OCI-LY3 (cell line): ENCODE measurements at regions not wholly inside any gene's neighbourhood (a gene's known extent, or its start where the extent isn't known, plus 50 kb on each side); places are given as distances from the start of the nearest gene placed in this dataset.

Source experiments
- H2AFZ ChIP-seq: fragments of 200-600, 300-600 bp; shearing (Covaris generic); 2 replicates; pipeline ENCODE4 v1.6.0; 2014; ENCODE audit warnings: antibody characterized with exemption, low read depth, low read length
- H3K27ac ChIP-seq: fragments of 200-600, 300-600 bp; sonication (generic); 2 replicates; pipeline ENCODE4 v1.5.1; 2014; ENCODE audit warnings: mild to moderate bottlenecking, low read length, moderate library complexity, mixed read lengths
- H3K27me3 ChIP-seq: fragments of 200-600, 300-600 bp; sonication (generic); 2 replicates; pipeline ENCODE4 v1.6.1; 2014; ENCODE audit warnings: low read depth, low read length, mixed read lengths
- H3K36me3 ChIP-seq: fragments of 200-600, 300-600 bp; sonication (generic); replicated peaks from 2 replicates; pipeline ENCODE3; 2014; ENCODE audit warnings: low read depth, low read length, mixed read lengths
- H3K4me1 ChIP-seq: fragments of 300-600, 200-600 bp; sonication (generic); 2 replicates; pipeline ENCODE4 v1.6.1; 2014; ENCODE audit warnings: low read length, mixed read lengths
- H3K4me2 ChIP-seq: fragments of 200-600, 300-600 bp; sonication (generic); 2 replicates; pipeline ENCODE4 v1.6.1; 2014; ENCODE audit warnings: low read length, mixed read lengths
- H3K4me3 ChIP-seq: fragments of 300-600, 200-600 bp; sonication (generic); 2 replicates; pipeline ENCODE4 v1.5.1; 2014; ENCODE audit warnings: antibody characterized with exemption, mild to moderate bottlenecking, low read length, moderate library complexity
- H3K79me2 ChIP-seq: fragments of 300-600, 200-600 bp; shearing (Covaris generic); 2 replicates; pipeline ENCODE4 v1.6.1; 2014; ENCODE audit warnings: mild to moderate bottlenecking, low read length, mixed read lengths
- H3K9ac ChIP-seq: fragments of 300-600, 200-600 bp; shearing (Covaris generic); 2 replicates; pipeline ENCODE4 v1.6.0; 2014; ENCODE audit warnings: mild to moderate bottlenecking, low read length, moderate library complexity
- H3K9me3 ChIP-seq: fragments of 200-600, 300-600 bp; shearing (Covaris generic); 2 replicates; pipeline ENCODE4 v1.6.1; 2014; ENCODE audit warnings: low read length, mixed read lengths; ENCODE audit not compliant: insufficient read depth
- H4K20me1 ChIP-seq: fragments of 200-600, 300-600 bp; sonication (generic); 2 replicates; pipeline ENCODE4 v1.6.1; 2016; ENCODE audit warnings: low read length, mixed read lengths; ENCODE audit not compliant: insufficient read depth
- EZH2phosphoT487 ChIP-seq: fragments of 200-600 bp; shearing (Covaris generic); IDR thresholded peaks from 2 replicates; pipeline ENCODE4 v1.6.1; 2018; ENCODE audit warnings: antibody characterized with exemption, mixed run types, low read depth
- TF ChIP-seq, protein P1 (sequence below): fragments of 200-600, 300-600 bp; sonication (generic); IDR thresholded peaks from 2 replicates; pipeline ENCODE4 v1.5.1; 2014; ENCODE audit warnings: antibody characterized with exemption, low read length, low read depth

DNA sequence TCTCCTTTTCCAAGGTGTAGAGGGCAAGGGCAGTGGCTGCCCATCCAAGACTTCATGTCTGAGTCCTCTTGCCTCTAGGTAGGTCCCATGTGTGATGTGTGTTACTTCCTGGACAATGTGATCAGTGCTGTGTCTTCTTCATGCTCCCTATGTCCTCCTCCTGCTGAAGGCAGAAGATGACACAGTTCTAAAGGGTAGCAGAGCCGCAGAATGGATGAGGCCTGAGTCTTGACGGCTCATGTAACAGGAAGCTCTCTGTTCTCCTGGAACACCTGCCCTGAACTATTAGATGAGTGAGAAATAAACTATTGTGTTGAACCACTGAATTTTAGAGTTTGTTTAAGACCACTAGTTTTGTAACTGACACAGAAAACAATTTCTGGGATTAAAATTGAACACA, 165.9 kb downstream of the NDFIP2 start:
- no peak overlapping the region for H3K9ac ChIP-seq
- no peak overlapping the region for H2AFZ ChIP-seq
- no peak overlapping the region for H3K4me3 ChIP-seq
- peaks cover 6% of the 10 kb centered on the region for H3K4me1 ChIP-seq
- no peak overlapping the region for H3K27ac ChIP-seq
- no peaks in the 10 kb centered on the region for H3K36me3 ChIP-seq
- no peaks in the 10 kb centered on the region for H3K79me2 ChIP-seq
- H3K27me3 ChIP-seq, result no peaks in the 10 kb centered on the region
- TF ChIP-seq, protein P1, sequence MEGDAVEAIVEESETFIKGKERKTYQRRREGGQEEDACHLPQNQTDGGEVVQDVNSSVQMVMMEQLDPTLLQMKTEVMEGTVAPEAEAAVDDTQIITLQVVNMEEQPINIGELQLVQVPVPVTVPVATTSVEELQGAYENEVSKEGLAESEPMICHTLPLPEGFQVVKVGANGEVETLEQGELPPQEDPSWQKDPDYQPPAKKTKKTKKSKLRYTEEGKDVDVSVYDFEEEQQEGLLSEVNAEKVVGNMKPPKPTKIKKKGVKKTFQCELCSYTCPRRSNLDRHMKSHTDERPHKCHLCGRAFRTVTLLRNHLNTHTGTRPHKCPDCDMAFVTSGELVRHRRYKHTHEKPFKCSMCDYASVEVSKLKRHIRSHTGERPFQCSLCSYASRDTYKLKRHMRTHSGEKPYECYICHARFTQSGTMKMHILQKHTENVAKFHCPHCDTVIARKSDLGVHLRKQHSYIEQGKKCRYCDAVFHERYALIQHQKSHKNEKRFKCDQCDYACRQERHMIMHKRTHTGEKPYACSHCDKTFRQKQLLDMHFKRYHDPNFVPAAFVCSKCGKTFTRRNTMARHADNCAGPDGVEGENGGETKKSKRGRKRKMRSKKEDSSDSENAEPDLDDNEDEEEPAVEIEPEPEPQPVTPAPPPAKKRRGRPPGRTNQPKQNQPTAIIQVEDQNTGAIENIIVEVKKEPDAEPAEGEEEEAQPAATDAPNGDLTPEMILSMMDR, result no peak
- no peak for TF ChIP-seq EZH2phosphoT487
- no peaks in the 10 kb centered on the region for H4K20me1 ChIP-seq
- H3K9me3 ChIP-seq, result no peaks in the 10 kb centered on the region
- H3K4me2 ChIP-seq, result no peak overlapping the region

DNA sequence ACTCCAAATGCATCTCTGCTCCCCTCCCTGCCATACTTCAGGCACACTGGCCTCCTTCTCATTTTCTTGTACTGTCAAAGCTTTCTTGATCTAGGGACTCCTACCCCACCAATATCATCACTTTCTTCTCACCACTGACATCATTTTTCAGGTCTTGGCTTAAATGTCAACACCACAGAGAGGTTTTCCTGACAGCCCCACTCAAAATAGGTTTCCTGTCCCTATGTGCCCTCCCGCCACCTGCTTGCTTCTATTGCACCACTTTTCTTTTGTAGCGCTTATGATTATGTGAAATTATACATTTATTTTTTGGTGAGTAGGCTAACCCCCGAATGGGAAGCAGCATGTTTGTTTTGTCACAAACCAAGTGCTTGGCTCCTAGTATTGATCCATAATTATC, 164.6 kb downstream of the NDFIP2 start:
- Histone ChIP-seq H3K36me3 (no peaks in the 10 kb centered on the region), H3K4me3 (no peak overlapping the region), H3K4me1 (peaks cover 6% of the 10 kb centered on the region), H3K4me2 (no peak overlapping the region), H2AFZ (no peak overlapping the region), H3K27ac (no peak overlapping the region), H3K27me3 (no peaks in the 10 kb centered on the region), H3K79me2 (no peaks in the 10 kb centered on the region), H4K20me1 (no peaks in the 10 kb centered on the region), H3K9me3 (no peaks in the 10 kb centered on the region), H3K9ac (no peak overlapping the region)
- TF ChIP-seq, protein P1, result no peak
- no peak for TF ChIP-seq EZH2phosphoT487

DNA sequence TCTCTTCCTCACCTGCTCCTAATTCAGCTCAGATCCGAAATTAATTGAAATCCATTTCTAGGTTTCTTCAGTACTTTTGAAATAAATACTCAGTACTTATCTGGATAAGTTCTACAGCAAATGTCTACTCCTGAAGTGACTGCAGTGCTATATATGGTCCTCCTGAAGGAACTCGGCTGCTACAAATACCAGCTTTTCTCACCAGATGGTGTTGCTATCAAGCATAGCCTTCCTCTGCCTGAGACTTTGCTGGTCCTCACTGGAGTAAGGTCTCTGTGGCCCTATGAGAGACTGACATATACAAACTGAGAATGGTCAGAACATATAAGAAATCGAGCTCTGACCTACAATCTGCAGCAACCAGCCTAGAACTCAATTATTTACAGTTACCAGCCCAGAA, 161.6 kb downstream of the NDFIP2 start:
- no peak overlapping the region for H3K4me2 ChIP-seq
- H2AFZ ChIP-seq, result no peak overlapping the region
- no peak overlapping the region for H3K4me3 ChIP-seq
- no peaks in the 10 kb centered on the region for H3K79me2 ChIP-seq
- H3K4me1 ChIP-seq, result peaks cover 3% of the 10 kb centered on the region
- H3K36me3 ChIP-seq, result no peaks in the 10 kb centered on the region
- H3K27ac ChIP-seq, result no peak overlapping the region
- no peak overlapping the region for H3K9ac ChIP-seq
- TF ChIP-seq, protein P1, result no peak
- TF ChIP-seq EZH2phosphoT487, result no peak
- H3K27me3 ChIP-seq, result no peaks in the 10 kb centered on the region
- no peaks in the 10 kb centered on the region for H4K20me1 ChIP-seq
- H3K9me3 ChIP-seq, result no peaks in the 10 kb centered on the region

DNA sequence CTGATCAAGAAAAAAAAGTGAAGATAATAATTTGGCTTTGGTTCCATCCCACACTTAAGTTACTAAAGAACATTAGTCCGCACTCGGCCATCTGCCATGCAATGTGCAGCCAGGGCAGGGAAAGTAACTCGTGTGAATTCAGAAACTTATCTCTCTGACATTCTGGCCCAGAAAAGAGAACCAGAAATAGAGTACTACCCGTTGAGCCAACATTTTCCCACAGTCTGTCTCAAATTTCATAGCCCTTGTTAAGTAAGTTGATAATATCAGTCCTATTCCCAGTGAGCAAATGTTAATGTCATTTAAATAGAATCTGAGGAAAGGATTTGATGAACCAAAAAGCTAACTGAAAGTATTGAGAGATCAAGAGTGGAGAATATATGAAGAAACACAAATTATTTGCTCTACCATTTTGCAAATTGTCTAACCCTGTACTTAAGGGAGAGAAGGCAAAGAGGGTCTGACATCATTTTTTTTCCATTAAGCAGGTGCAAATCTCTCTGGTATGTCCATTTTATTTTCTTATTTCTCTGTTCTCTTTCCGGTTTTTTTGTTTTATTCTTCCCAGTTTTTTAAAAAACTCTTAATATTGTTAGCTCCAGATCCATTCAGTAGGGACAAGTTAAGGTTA, 156.3 kb downstream of the NDFIP2 start:
- H3K9ac ChIP-seq, result no peak overlapping the region
- H3K36me3 ChIP-seq, result no peaks in the 10 kb centered on the region
- no peak overlapping the region for H3K27ac ChIP-seq
- no peaks in the 10 kb centered on the region for H3K79me2 ChIP-seq
- no peaks in the 10 kb centered on the region for H3K27me3 ChIP-seq
- no peaks in the 10 kb centered on the region for H3K4me1 ChIP-seq
- H2AFZ ChIP-seq, result no peak overlapping the region
- no peak overlapping the region for H3K4me2 ChIP-seq
- no peak overlapping the region for H3K4me3 ChIP-seq
- no peaks in the 10 kb centered on the region for H3K9me3 ChIP-seq
- TF ChIP-seq EZH2phosphoT487, result no peak
- TF ChIP-seq, protein P1, result no peak
- H4K20me1 ChIP-seq, result no peaks in the 10 kb centered on the region
